C4-2B (cell line): ENCODE measurements at regions not wholly inside any gene's neighbourhood (a gene's known extent, or its start where the extent isn't known, plus 50 kb on each side); places are given as distances from the start of the nearest gene placed in this dataset.

Experiments
- ZFX ChIP-seq: fragments of 450-650 bp; IDR thresholded peaks from 2 replicates; pipeline ENCODE4 v1.6.1; 2017
- TF ChIP-seq, protein P1 (sequence below): fragments of 450-650 bp; conservative IDR thresholded peaks from 2 replicates; pipeline ENCODE4 v1.5.1; 2017; ENCODE audit warnings: mild to moderate bottlenecking

DNA sequence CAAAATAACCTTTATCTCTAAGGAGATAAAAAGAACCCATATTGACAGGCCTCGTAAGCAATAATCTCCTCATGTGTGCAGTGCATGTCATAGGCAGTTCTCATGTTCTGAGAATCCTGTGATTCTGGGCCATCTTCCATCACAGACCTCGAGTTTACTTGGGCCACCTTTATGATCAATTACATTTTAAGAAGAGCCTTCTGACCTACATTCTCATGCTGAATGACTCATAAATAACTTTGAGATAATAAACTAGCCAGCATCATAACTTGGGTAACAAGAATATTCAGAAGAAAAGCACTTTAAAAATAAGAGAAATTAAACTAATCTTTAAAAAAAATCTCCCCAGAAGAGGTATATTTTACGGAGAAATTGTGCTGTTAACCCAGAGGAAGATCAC is 310.7 kb upstream of the ZNF717 start:
- TF ChIP-seq, protein P1, sequence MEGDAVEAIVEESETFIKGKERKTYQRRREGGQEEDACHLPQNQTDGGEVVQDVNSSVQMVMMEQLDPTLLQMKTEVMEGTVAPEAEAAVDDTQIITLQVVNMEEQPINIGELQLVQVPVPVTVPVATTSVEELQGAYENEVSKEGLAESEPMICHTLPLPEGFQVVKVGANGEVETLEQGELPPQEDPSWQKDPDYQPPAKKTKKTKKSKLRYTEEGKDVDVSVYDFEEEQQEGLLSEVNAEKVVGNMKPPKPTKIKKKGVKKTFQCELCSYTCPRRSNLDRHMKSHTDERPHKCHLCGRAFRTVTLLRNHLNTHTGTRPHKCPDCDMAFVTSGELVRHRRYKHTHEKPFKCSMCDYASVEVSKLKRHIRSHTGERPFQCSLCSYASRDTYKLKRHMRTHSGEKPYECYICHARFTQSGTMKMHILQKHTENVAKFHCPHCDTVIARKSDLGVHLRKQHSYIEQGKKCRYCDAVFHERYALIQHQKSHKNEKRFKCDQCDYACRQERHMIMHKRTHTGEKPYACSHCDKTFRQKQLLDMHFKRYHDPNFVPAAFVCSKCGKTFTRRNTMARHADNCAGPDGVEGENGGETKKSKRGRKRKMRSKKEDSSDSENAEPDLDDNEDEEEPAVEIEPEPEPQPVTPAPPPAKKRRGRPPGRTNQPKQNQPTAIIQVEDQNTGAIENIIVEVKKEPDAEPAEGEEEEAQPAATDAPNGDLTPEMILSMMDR, result no peak
- TF ChIP-seq ZFX, result no peak
